ENCODE measurements at regions not wholly inside any gene's neighbourhood (a gene's known extent, or its start where the extent isn't known, plus 50 kb on each side); places are given as distances from the start of the nearest gene placed in this dataset.

DNA sequence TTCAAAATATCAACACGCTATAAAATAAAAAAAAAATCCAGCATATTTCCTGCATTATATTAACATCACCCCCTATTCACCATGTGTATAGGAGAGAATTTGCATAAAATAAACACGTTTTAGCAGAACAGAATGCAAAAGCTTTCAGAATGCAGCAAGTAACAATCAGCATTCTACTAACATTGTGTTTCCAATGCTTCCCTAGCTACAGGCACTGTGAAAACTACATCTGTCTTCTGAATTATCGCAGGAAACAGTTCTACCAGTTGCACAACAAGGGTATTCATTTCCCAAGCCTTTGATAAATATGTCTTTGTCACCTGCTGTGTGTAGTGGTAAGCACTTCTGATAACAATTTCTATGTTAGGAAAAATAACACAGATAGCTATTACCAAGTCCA lies 1015.8 kb downstream of the CDH18 start:
- no peak for TF ChIP-seq POLR2A (IDR thresholded peaks at IDR 0.05)
- TF ChIP-seq, protein P1, sequence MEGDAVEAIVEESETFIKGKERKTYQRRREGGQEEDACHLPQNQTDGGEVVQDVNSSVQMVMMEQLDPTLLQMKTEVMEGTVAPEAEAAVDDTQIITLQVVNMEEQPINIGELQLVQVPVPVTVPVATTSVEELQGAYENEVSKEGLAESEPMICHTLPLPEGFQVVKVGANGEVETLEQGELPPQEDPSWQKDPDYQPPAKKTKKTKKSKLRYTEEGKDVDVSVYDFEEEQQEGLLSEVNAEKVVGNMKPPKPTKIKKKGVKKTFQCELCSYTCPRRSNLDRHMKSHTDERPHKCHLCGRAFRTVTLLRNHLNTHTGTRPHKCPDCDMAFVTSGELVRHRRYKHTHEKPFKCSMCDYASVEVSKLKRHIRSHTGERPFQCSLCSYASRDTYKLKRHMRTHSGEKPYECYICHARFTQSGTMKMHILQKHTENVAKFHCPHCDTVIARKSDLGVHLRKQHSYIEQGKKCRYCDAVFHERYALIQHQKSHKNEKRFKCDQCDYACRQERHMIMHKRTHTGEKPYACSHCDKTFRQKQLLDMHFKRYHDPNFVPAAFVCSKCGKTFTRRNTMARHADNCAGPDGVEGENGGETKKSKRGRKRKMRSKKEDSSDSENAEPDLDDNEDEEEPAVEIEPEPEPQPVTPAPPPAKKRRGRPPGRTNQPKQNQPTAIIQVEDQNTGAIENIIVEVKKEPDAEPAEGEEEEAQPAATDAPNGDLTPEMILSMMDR (IDR thresholded peaks at IDR 0.05) = no peak

Measured in body of pancreas (tissue), 4 donors.